ENCODE measurements at regions not wholly inside any gene's neighbourhood (a gene's known extent, or its start where the extent isn't known, plus 50 kb on each side); places are given as distances from the start of the nearest gene placed in this dataset.
"Not testable (repeated sequence)": the region's sequence is repeated elsewhere in the genome, so short reads cannot be mapped to it uniquely, and the experiment has no call there.

GRCh38 chr13:90868321-90868920 is 479.1 kb upstream of the MIR17HG start:
- peak in 2 of 3 donors; percentile 37 to 58 for DNase-seq

DNA sequence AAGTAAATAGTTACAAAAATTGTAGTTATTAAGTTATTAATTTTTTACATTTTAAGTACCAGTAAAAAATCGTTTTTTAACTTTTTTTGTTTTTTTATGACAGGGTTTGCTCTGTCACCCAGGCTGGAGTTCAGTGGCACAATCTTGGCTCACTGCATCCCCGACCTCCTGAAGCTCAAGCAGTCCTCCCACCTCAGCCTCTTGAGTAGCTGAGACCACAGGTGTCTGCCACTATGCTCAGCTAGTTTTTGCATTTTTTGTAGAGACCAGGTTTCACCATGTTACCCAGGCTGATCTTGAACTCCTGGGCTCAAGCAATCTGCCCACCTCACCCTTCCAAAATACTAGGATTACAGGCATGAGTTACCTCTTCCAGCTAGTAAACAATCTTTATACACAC is 477.9 kb upstream of the MIR17HG start:
- DNase-seq: no peak

DNA sequence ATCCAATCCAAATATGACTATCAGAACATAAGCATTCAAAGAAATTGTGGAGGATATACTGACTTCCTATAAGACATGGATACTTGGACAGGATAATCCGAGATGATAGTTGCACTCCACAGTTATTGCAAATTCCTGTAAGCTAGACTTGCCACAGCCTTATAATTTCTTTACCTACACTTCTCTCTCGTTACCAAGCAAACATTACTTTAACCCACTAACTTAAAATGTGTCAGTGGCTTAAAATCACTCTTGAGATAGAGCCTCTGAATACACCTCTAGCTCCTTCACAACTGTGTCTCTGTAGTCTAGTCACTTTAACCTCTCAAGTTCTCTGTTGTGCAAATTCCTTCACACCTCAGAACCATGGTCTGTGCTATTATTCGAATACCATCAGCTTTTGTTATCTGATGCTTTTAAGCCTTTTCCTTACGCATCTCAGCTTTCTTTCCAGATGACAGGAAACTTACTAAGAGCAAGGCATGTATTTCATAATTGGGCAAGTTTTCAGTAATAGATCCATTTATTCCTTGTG is 474.9 kb upstream of the MIR17HG start:
- no peak for DNase-seq

- DNase-seq: no peak
Observed at GRCh38 chr13:90880790-90881189, 466.7 kb upstream of the MIR17HG start.

DNA sequence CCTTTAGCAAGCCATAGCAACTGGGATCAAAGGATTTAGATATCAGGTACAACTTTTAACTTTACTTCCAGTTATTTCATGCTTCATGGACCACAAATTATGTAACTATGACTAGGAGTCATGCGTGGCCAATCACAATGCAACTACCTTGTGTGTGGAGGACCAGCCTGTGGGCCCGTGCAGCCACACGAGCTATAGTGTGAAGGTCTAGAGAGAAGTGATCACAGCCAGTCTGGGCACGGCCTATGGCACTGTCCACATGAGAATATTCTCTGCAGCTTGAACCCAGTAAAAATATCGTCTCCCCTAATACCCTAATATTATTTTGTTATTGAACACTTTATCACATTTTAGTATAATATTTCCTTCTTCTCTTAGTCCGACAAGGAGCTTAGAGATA is 464.9 kb upstream of the MIR17HG start:
- no peak for DNase-seq

GRCh38 chr13:90883592-90883991 is 463.9 kb upstream of the MIR17HG start:
- no peak for DNase-seq

DNA sequence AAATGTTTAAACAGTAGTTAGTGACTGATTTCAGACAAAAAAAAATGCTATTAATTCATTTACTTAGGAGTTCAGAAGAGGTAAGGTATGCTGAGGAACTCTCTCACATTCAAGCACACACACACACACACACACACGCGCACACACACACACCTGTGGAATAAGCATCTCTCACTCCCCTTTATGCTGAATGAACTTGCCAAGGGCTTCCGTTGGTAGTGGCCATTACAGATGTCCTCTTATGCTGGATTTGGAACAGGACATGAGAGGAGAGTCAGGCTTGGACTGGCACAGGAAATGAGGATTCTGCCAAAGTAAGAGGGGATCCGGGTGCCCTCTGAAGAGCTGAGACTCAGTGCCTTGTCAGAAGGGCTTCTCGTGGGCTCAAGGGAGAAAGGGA is 463.4 kb upstream of the MIR17HG start:
- no peak for DNase-seq

DNA sequence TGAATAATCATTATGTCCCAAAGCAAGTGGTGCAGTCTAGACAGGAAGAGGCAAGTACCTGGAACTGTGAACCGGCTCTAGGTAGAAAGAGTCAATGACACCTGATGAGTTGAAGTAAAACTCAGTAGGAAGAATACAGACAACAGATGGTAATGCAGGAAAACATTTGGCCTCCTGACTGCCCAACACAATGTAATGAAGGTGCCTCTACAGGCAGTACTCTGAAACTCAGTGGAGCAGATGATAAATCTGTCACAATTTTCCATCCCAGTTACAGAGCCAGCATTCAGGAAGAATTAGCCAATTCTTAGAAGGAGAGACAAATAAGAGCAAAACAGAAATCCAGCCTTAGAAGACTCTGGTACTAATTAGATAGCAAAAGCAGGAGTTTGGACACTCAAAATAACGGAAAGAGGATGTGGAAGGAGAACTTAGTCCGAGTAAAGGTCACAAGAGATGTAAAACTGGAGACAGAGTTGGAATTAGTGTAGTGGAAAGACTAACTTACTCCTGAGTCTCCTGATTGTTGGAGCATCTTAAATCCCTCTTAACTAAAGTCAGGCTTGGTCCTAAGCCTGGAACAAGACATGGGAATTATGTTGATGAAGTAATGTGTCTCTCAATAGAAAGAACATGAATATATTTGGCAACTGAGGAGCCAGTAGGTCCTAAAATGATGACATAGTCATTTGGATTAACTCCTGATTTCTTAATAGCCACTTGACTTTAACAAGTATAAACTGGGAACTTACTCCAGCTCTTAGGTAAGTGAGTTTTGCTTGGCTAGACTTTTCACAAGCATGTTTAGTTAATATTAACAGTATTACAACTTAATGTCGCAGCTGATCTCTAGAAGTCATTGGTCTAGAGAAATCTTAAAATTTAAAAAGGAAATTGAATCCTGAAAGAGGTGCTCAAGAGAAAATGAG is 457.3 kb upstream of the MIR17HG start:
- DNase-seq: peak in 2 of 3 donors; percentile 17 to 35

DNA sequence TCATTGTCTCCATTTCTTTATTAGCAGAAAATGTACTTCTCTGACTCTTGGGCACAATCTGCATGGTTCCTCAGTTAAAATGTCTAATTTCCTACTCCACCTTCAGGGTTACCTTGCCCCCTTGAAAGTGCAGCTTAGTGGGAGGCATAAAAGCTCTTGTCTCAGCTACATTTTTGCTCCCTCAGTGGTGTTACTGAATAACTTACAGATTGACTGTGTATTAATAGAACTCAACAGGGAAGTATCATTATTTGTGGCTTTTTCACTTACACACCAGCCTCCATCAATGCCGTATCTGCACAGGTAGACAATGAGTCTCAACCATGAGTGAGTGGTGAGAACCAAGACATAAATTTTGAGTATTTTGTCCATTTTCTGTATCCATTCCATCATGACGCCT is 456.2 kb upstream of the MIR17HG start:
- DNase-seq: no peak

DNA sequence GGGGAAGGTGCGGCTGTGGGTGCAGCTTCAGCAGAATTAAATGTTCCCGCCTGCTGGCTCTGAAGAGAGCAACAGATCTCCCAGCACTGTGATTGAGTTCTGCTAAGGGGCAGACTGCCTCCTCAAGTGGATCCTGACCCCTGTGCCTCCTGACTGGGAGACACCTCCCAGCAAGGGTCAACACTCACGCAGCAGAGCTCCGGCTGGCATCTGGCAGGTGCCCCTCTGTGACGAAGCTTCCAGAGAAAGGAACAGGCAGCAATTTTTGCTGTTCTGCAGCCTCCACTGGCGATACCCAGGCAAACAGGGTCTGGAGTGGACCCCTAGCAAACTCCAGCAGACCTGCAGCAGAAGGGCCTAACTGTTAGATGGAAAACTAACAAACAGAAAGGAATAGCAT is 454.3 kb upstream of the MIR17HG start:
- not testable (repeated sequence) for DNase-seq

DNA sequence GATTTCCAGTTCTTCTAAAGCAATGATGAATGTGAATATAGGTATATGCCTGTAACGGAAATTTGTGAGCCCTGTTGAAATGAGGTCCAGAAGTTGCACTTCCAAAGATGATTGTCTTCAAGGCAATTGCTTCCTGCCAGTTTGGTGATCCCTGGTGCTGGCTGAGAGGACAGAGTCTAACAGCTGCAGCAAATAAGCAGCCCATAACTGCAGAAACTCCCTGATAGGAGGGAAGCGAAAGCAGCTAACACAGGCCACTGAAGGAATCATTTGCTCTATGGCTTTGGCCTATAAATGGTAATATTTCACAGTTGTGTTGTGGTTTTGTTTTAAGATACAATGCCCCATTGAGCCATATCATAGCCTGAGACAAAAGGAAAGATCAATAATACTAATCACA is 451.5 kb upstream of the MIR17HG start:
- peak in 1 of 3 donors; percentile 5 for DNase-seq

GRCh38 chr13:90898811-90899210 is 448.7 kb upstream of the MIR17HG start:
- no peak for DNase-seq

GRCh38 chr13:90899416-90899815 is 448.1 kb upstream of the MIR17HG start:
- no peak for DNase-seq

DNA sequence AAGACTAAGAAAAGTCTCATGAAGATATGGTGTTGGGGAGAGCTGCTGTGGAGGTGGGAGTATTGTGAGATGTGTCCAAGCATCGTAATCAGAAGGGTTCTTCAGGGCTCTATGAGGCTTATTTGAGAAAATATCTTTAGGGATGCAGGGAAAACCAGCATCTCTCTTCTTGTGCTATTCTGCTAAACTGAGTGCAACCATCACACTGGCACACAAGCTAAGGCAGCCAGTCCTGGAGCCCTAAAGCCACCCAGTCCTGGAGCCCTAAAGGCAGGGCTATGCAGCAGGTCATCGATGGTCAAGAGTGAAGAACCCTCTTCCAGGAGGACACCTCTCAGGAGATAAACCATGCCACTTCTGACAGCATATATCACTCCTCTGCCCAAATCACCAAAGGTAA is 445.2 kb upstream of the MIR17HG start:
- no peak for DNase-seq

- DNase-seq: no peak
Observed at GRCh38 chr13:90906554-90906953, 440.9 kb upstream of the MIR17HG start.

DNA sequence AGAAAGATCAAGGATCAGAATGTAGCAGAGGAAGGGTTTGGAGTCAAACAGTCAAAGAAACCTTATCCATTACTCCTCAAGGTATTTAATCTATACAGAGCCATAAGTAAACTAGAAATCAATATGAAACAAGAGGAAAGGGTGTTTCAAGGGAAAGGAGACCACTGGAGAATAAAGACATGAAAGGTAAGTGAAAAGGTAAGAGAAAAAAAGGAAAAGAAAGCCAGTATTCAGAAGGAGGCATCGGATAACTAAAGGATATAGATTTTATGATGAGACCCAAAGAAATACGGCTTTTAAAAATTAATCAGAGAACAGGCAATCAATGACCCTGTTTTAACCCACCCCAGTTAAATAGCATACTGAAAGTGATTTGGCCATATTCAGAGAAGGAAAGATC is 438.7 kb upstream of the MIR17HG start:
- no peak for DNase-seq

DNA sequence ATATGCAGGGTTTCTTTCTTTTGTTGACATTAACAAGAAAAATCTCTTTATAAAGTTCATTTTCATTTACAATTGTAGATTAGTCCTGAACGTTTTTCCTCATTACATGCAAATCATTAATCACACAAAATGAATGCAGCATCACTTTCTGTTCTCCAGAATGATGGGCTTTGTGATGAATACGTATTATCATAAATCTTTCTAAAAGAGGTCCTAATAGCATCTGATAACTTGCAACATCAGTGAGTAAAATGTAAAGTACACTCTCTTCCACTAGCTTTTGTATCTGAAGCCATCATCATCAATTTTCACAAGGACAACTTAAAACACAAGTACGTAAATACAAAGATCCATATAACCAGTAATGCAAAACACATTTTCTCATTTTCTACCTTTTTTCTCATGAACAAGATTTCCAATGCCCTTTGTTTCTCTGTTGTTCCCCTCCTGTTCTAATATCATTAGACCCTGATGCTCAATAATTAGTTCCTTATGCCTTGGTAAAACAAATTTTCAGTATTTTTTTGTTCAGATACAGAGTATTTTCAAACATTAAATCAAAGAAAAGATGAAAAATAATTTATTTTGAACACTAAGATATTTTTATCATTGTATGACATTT is 437.4 kb upstream of the MIR17HG start:
- DNase-seq: no peak

DNA sequence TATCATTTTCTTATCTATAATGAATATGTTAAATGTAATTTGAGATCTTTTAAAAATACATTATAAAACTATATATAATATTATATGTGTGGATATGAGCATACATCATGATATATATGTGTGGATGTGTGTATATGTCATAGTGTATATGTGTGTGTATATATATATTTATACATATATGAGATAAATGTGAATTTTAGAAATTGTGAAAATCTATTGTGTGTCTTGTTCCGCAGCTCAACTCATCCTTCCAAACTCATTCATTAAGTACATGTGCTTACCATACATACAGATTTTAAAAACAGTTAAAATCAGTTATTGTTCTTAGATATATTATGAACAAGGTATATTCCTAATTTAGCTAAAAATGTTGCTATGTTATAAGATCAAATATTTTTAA is 435.2 kb upstream of the MIR17HG start:
- DNase-seq: no peak

- DNase-seq: peak in 1 of 3 donors; percentile 19
Observed at GRCh38 chr13:90918536-90918935, 429.0 kb upstream of the MIR17HG start.

- no peak for DNase-seq
Observed at GRCh38 chr13:90919153-90919552, 428.3 kb upstream of the MIR17HG start.

DNA sequence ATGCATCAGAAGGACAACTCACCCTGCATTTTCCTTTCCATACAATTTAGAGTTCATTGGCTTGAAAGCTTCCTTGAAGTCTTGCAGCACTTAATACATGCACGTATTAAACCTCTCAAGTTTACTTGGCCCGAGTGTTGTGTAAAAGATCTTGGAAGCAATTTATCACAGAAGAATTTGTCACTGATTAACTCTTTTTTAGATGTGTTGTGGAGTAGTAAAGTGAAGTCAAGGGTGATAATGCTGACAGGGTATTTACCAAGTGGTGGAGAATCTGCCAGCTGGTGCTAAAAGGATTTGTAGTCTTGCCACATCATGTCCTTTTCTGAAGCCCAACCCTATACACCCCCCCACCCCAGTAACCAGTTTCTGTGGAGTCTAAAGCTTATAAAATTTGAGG is 421.0 kb upstream of the MIR17HG start:
- no peak for DNase-seq

DNA sequence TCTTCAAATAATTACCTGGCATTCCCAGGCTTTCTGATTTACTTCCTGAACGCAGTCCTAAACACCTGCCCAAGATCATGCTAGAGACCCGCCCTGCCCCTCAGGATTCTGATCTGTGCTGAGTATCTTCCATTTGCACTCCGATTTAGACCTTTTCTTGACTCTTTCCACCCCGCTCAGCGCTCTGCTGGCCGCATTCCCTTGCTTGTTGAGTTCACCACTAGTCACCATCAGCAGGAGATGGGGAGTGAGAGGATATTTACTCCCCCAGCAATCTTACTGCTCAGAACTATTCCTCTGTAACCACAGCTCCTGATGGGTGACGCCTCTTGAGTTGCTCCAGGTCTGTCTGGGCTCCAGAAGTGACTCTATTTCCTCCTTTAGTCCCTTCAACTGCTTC is 419.4 kb upstream of the MIR17HG start:
- DNase-seq: no peak
